ENCODE measurements at regions not wholly inside any gene's neighbourhood (a gene's known extent, or its start where the extent isn't known, plus 50 kb on each side); places are given as distances from the start of the nearest gene placed in this dataset.

DNA sequence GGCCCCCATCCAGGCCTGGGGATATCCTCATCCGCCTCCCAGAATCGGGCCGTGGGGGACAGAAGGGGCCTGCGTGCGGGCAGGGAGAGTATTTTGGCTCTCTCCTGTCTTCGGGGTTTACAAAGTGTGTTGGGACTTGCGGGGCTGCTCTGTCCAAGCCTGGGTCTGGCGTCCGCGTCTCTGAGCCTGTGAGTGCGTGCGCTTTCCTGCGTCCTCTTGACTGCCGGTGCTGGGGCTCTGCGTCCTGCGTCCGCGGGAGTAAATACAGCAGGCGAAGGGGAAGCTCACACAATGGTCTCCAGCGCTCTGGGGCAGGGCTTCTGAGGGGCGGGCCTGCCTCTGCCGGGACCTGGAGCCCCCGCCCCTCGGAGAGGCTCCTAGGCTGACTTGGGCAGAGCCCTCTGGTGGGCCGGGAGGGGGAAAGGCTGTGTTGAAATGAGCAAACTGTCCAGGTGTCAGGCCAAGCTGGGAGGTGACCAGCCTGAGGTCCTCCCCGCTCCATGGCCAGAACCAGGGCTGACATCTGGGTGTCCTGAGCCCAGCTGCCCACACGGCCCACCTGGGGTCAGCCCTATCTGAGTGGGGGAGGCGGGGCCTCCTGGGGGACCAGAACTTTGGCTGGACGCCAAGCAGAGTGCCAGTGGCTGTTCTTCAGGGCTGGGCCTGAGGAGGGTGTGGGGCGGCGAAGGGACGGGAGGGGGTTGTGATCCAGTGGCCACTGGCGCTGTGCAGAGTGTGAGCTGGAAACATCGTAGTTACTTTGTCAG lies 233.6 kb downstream of the SEC14L1 start (continued):
- TF ChIP-seq, protein P1, sequence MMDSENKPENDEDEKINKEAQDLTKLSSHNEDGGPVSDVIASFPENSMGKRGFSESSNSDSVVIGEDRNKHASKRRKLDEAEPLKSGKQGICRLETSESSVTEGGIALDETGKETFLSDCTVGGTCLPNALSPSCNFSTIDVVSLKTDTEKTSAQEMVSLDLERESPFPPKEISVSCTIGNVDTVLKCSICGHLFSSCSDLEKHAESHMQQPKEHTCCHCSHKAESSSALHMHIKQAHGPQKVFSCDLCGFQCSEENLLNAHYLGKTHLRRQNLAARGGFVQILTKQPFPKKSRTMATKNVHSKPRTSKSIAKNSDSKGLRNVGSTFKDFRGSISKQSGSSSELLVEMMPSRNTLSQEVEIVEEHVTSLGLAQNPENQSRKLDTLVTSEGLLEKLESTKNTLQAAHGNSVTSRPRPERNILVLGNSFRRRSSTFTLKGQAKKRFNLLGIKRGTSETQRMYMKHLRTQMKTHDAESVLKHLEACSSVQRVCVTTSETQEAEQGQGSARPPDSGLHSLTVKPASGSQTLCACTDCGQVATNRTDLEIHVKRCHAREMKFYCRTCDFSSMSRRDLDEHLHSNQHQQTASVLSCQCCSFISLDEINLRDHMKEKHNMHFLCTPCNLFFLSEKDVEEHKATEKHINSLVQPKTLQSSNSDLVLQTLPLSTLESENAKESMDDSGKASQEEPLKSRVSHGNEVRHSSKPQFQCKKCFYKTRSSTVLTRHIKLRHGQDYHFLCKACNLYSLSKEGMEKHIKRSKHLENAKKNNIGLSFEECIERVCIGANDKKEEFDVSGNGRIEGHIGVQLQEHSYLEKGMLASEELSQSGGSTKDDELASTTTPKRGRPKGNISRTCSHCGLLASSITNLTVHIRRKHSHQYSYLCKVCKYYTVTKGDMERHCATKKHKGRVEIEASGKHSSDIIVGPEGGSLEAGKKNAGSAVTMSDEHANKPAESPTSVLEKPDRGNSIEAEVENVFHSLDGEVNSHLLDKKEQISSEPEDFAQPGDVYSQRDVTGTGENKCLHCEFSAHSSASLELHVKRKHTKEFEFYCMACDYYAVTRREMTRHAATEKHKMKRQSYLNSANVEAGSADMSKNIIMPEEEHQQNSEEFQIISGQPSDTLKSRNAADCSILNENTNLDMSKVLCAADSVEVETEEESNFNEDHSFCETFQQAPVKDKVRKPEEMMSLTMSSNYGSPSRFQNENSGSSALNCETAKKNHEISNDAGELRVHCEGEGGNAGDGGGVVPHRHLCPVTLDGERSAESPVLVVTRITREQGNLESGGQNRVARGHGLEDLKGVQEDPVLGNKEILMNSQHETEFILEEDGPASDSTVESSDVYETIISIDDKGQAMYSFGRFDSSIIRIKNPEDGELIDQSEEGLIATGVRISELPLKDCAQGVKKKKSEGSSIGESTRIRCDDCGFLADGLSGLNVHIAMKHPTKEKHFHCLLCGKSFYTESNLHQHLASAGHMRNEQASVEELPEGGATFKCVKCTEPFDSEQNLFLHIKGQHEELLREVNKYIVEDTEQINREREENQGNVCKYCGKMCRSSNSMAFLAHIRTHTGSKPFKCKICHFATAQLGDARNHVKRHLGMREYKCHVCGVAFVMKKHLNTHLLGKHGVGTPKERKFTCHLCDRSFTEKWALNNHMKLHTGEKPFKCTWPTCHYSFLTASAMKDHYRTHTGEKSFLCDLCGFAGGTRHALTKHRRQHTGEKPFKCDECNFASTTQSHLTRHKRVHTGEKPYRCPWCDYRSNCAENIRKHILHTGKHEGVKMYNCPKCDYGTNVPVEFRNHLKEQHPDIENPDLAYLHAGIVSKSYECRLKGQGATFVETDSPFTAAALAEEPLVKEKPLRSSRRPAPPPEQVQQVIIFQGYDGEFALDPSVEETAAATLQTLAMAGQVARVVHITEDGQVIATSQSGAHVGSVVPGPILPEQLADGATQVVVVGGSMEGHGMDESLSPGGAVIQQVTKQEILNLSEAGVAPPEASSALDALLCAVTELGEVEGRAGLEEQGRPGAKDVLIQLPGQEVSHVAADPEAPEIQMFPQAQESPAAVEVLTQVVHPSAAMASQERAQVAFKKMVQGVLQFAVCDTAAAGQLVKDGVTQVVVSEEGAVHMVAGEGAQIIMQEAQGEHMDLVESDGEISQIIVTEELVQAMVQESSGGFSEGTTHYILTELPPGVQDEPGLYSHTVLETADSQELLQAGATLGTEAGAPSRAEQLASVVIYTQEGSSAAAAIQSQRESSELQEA (CRISPR knock-in tag; IDR thresholded peaks at IDR 0.05; ENCODE audit: not compliant biosample characterization) = no peak
- TF ChIP-seq, protein P2, sequence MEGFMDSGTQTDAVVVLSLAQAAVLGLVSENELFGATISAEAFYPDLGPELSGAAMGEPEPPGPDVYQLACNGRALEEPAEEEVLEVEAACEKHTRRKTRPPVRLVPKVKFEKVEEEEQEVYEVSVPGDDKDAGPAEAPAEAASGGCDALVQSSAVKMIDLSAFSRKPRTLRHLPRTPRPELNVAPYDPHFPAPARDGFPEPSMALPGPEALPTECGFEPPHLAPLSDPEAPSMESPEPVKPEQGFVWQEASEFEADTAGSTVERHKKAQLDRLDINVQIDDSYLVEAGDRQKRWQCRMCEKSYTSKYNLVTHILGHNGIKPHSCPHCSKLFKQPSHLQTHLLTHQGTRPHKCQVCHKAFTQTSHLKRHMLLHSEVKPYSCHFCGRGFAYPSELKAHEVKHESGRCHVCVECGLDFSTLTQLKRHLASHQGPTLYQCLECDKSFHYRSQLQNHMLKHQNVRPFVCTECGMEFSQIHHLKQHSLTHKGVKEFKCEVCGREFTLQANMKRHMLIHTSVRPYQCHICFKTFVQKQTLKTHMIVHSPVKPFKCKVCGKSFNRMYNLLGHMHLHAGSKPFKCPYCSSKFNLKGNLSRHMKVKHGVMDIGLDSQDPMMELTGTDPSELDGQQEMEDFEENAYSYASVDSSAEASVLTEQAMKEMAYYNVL (CRISPR knock-in tag; IDR thresholded peaks at IDR 0.05; ENCODE audit: borderline replicate concordance) = peak; percentile 68; the same call in 1 of the 2 replicates
- peak; percentile 70 for TF ChIP-seq IKZF4 (CRISPR knock-in tag; IDR thresholded peaks at IDR 0.05; ENCODE audit: borderline replicate concordance, low read depth, not compliant biosample characterization)
- TF ChIP-seq ZSCAN9 (CRISPR knock-in tag; IDR thresholded peaks at IDR 0.05; ENCODE audit: borderline replicate concordance) = peak; percentile 77; the same call in 1 of the 2 replicates
- no peak for TF ChIP-seq NR1H2 (CRISPR knock-in tag; IDR thresholded peaks at IDR 0.05; ENCODE audit: borderline replicate concordance, low read depth)
- TF ChIP-seq YEATS4 (CRISPR knock-in tag; IDR thresholded peaks at IDR 0.05; ENCODE audit: borderline replicate concordance) = peak; percentile 83; the same call in 1 of the 2 replicates
- TF ChIP-seq, protein P3, sequence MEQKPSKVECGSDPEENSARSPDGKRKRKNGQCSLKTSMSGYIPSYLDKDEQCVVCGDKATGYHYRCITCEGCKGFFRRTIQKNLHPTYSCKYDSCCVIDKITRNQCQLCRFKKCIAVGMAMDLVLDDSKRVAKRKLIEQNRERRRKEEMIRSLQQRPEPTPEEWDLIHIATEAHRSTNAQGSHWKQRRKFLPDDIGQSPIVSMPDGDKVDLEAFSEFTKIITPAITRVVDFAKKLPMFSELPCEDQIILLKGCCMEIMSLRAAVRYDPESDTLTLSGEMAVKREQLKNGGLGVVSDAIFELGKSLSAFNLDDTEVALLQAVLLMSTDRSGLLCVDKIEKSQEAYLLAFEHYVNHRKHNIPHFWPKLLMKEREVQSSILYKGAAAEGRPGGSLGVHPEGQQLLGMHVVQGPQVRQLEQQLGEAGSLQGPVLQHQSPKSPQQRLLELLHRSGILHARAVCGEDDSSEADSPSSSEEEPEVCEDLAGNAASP (CRISPR knock-in tag; IDR thresholded peaks at IDR 0.05; ENCODE audit: borderline replicate concordance) = peak; percentile 23; the same call in 1 of the 2 replicates
- TF ChIP-seq, protein P4, sequence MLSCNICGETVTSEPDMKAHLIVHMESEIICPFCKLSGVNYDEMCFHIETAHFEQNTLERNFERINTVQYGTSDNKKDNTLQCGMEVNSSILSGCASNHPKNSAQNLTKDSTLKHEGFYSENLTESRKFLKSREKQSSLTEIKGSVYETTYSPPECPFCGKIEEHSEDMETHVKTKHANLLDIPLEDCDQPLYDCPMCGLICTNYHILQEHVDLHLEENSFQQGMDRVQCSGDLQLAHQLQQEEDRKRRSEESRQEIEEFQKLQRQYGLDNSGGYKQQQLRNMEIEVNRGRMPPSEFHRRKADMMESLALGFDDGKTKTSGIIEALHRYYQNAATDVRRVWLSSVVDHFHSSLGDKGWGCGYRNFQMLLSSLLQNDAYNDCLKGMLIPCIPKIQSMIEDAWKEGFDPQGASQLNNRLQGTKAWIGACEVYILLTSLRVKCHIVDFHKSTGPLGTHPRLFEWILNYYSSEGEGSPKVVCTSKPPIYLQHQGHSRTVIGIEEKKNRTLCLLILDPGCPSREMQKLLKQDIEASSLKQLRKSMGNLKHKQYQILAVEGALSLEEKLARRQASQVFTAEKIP (CRISPR knock-in tag; IDR thresholded peaks at IDR 0.05; ENCODE audit: borderline replicate concordance) = no peak
- TF ChIP-seq DNMT1 (CRISPR knock-in tag; IDR thresholded peaks at IDR 0.05) = no peak
- TF ChIP-seq ERF (CRISPR knock-in tag; IDR thresholded peaks at IDR 0.05) = peak; percentile 85
- no peak for TF ChIP-seq ZNF570 (CRISPR knock-in tag; IDR thresholded peaks at IDR 0.05; ENCODE audit: borderline replicate concordance)
- no peak for TF ChIP-seq HOXD1 (CRISPR knock-in tag; IDR thresholded peaks at IDR 0.05)
- no peak; the same call in 1 of the 2 replicates for TF ChIP-seq BHLHE40 (IDR thresholded peaks at IDR 0.05; ENCODE audit: low read length)
- TF ChIP-seq HIVEP1 (CRISPR knock-in tag; IDR thresholded peaks at IDR 0.05) = peak; percentile 31; the same call in 1 of the 2 replicates
- TF ChIP-seq JUNB (CRISPR knock-in tag; IDR thresholded peaks at IDR 0.05; ENCODE audit: borderline replicate concordance) = no peak

Data from HepG2 (cell line).